Neural crest cell (in vitro differentiated cells): ENCODE measurements at regions not wholly inside any gene's neighbourhood (a gene's known extent, or its start where the extent isn't known, plus 50 kb on each side); places are given as distances from the start of the nearest gene placed in this dataset.

Experiments used
- DNase-seq: peaks from one replicate; pipeline ENCODE4 v3.0.0; 2021; ENCODE audit warnings: low read depth, mixed read lengths, low spot score
- H3K27ac Mint-ChIP-seq: one replicate; pipeline ENCODE4 v1.8.0; 2021; ENCODE audit warnings: mild to moderate bottlenecking, mixed read lengths; ENCODE audit not compliant: unreplicated experiment
- H3K27me3 Mint-ChIP-seq: 2 replicates; pipeline ENCODE4 v1.8.0; 2021; ENCODE audit warnings: low read depth, mild to moderate bottlenecking, mixed read lengths
- H3K36me3 Mint-ChIP-seq: 2 replicates; pipeline ENCODE4 v1.8.0; 2021; ENCODE audit warnings: low read depth, mild to moderate bottlenecking, mixed read lengths
- H3K4me1 Mint-ChIP-seq: 2 replicates; pipeline ENCODE4 v1.8.0; 2021; ENCODE audit warnings: mixed read lengths
- H3K4me3 Mint-ChIP-seq: one replicate; pipeline ENCODE4 v1.8.0; 2021; ENCODE audit warnings: mild to moderate bottlenecking, mixed read lengths
- H3K9me3 Mint-ChIP-seq: 2 replicates; pipeline ENCODE4 v1.8.0; 2021; ENCODE audit warnings: mixed read lengths
- CTCF ChIP-seq: fragments of 200-600 bp; sonication (generic); conservative IDR thresholded peaks from 2 replicates; pipeline ENCODE4 v1.5.0; 2021; ENCODE audit warnings: antibody characterized with exemption, mild to moderate bottlenecking

- DNase-seq = no peak
- H3K36me3 Mint-ChIP-seq = no peaks in the 10 kb centered on the region
- H3K9me3 Mint-ChIP-seq = no peaks in the 10 kb centered on the region
- no peaks in the 10 kb centered on the region for H3K4me1 Mint-ChIP-seq
- no peak overlapping the region for H3K27ac Mint-ChIP-seq
- TF ChIP-seq CTCF = no peak
- no peaks in the 10 kb centered on the region for H3K27me3 Mint-ChIP-seq
- H3K4me3 Mint-ChIP-seq = no peak overlapping the region
Observed at GRCh38 chr20:4412216-4412615, 163.1 kb upstream of the ADRA1D start.

GRCh38 chr20:4411744-4412143, 162.7 kb upstream of the ADRA1D start:
- H3K4me3 Mint-ChIP-seq = no peak overlapping the region
- H3K27me3 Mint-ChIP-seq = no peaks in the 10 kb centered on the region
- H3K9me3 Mint-ChIP-seq = no peaks in the 10 kb centered on the region
- DNase-seq = no peak
- no peaks in the 10 kb centered on the region for H3K4me1 Mint-ChIP-seq
- TF ChIP-seq CTCF = no peak
- no peak overlapping the region for H3K27ac Mint-ChIP-seq
- H3K36me3 Mint-ChIP-seq = no peaks in the 10 kb centered on the region

GRCh38 chr20:4406627-4407026, 157.5 kb upstream of the ADRA1D start:
- no peak overlapping the region for H3K27ac Mint-ChIP-seq
- no peak for TF ChIP-seq CTCF

GRCh38 chr20:4401601-4402000, 152.5 kb upstream of the ADRA1D start:
- H3K9me3 Mint-ChIP-seq = peaks cover 5% of the 10 kb centered on the region
- no peak for DNase-seq
- no peak overlapping the region for H3K4me3 Mint-ChIP-seq
- peaks cover 6% of the 10 kb centered on the region for H3K36me3 Mint-ChIP-seq
- no peak overlapping the region for H3K27ac Mint-ChIP-seq
- TF ChIP-seq CTCF = no peak
- no peaks in the 10 kb centered on the region for H3K4me1 Mint-ChIP-seq
- peaks cover 30% of the 10 kb centered on the region for H3K27me3 Mint-ChIP-seq

More at GRCh38 chr20:4406627-4407026, 157.5 kb upstream of the ADRA1D start:
- Mint-ChIP-seq H3K27me3 (peaks cover 20% of the 10 kb centered on the region), H3K4me1 (no peaks in the 10 kb centered on the region), H3K4me3 (no peak overlapping the region), H3K9me3 (no peaks in the 10 kb centered on the region), H3K36me3 (no peaks in the 10 kb centered on the region)
- DNase-seq = no peak

GRCh38 chr20:4384961-4385360, 135.9 kb upstream of the ADRA1D start:
- Mint-ChIP-seq H3K4me1 (peaks cover 16% of the 10 kb centered on the region), H3K9me3 (peaks cover 4% of the 10 kb centered on the region), H3K27me3 (peaks cover 7% of the 10 kb centered on the region), H3K36me3 (peaks cover 5% of the 10 kb centered on the region), H3K27ac (no peak overlapping the region), H3K4me3 (no peak overlapping the region)
- TF ChIP-seq CTCF = no peak
- DNase-seq = no peak

- H3K36me3 Mint-ChIP-seq = peaks cover 5% of the 10 kb centered on the region
- no peak overlapping the region for H3K4me3 Mint-ChIP-seq
- no peak overlapping the region for H3K27ac Mint-ChIP-seq
- no peak for DNase-seq
- H3K4me1 Mint-ChIP-seq = peaks cover 16% of the 10 kb centered on the region
- H3K27me3 Mint-ChIP-seq = peaks cover 7% of the 10 kb centered on the region
- peaks cover 4% of the 10 kb centered on the region for H3K9me3 Mint-ChIP-seq
- TF ChIP-seq CTCF = no peak
Observed at GRCh38 chr20:4383961-4384360, 134.9 kb upstream of the ADRA1D start.
